ENCODE measurements at regions not wholly inside any gene's neighbourhood (a gene's known extent, or its start where the extent isn't known, plus 50 kb on each side); places are given as distances from the start of the nearest gene placed in this dataset.
"Not testable (repeated sequence)": the region's sequence is repeated elsewhere in the genome, so short reads cannot be mapped to it uniquely, and the experiment has no call there.

DNA sequence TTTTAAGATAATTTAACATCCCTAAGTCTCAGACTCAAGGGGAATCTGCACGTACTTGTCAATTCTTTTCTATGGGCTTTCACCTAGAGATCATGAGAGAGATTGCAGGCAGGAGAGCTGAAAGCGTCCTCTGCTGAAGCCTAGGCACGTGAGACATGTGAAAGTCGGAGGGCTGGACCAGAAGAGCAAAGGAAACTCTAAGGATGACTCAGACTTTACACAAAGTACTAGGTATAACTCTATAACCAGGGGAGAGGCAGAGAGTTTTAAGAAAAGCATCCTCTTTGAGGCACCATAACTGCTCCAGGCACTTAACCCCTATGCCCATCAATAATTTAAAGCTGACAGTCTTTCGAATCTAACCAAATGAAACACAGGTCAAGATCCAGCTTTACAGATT lies 436.6 kb downstream of the VGLL3 start:
- DNase-seq (ENCODE audit: low spot score): no peak

DNA sequence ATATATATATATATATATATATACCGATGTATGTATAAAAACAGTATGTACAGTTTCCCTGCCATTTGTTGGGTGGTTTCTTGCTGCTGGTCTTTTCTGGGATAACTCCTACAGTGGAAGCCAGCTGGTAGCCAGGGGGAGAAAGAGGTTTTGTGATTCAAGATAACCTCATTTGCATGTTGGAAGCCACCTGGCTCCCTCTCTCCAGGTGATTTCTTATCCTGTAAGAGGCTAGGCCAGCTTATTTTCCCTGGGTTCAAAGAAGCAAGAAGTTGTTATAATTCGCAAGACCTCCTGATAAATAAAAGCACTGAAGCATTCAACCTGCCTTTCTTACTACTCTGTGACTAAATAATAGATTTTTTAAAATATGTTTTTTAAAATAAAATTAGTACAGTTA lies 443.3 kb downstream of the VGLL3 start:
- no peak for DNase-seq (ENCODE audit: low spot score)

DNA sequence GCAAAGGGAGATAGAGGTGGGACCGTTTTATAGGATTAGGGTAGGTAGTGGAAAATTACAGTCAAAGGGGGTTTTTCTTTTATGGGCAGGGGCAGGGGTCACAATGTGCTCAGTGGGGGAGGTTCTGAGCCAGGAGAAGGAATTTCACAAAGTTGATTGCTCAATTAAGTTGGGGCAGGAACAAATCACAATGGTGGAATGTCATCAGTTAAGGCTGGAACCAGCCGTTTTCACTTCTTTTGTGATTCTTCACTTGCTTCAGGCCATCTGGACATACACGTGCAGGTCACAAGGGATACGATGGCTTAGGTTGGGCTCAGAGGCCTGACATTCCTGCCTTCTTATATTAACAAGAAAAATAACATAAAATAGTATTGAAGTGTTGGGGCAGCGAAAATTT lies 453.8 kb downstream of the VGLL3 start:
- DNase-seq (ENCODE audit: low spot score): no peak

DNA sequence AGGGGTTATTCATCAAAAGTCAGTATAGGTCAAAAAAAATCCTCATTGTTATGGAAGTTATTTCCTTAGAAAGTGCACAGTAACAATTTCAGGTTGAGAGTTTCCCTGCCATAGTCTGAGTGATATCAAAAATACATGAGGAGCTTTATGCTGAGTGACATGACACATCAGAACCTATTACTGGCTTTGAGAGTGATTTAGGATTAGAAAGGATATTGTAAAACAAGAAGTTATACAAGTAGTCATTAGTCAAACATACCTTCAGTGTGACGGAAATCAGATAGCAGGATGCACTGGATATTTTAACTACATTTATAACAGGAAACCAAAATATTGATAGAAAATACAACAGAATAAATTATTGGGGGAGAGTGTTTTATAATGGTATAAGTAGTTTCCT lies 471.1 kb downstream of the VGLL3 start:
- no peak for DNase-seq (ENCODE audit: low spot score)

DNA sequence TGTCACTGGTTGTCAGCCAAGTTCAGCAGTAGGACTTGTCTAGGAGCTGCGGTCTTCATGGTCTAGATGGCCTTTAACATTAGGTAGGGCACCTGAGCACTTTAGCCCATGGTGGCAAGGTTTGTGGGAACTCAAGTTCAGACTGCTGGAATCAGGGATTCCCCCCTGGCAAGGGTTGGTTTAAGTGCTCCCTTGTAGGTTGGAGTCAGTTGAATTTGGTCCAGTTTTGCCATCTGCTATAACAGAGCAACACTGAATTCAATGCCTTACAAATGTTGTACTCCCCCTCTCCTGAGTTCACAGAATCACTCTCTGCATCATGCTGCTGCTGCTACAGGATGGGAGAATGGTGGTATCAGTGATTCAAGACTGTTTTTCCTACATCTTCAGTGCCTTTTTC lies 509.3 kb downstream of the VGLL3 start:
- DNase-seq (ENCODE audit: low spot score): no peak

DNA sequence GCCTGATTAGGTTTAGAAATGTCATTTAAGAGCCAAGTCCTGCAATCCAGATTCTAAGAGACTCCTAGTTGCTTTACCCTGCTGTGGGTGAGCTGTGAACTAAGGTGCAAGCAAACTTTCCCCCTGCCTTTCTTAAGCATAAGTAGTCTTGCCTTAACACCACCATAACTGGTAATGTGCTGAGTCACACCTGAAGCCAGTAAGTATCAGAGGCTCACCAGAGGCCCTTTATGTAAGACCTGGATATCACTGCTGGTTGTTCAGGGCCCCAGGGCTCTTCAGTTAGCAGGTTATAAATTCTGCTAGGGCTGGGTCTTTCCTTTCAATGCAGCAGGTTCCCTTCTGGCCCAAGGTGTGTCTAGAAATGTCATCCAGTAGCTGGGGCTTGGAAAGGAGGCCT lies 509.9 kb downstream of the VGLL3 start:
- DNase-seq (ENCODE audit: low spot score): no peak

DNA sequence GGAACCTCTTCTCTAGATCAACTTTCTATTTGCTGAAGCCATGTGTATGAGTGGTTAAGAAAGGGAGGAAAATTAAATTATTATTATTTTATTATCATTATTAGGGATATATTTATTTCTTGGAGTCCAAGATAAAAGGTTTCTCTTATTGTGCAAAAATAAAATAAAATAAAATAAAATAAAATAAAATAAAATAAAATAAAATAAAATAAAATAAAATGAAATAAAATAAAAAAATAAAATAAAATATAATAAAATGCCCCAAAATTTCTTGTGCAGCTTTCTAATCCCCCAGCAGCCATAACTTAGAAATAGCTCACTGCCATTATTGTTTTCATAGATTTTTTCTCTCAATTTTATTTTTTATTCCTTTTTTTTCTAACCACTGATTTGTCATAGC lies 526.8 kb downstream of the VGLL3 start:
- no peak for DNase-seq (ENCODE audit: low spot score)

DNA sequence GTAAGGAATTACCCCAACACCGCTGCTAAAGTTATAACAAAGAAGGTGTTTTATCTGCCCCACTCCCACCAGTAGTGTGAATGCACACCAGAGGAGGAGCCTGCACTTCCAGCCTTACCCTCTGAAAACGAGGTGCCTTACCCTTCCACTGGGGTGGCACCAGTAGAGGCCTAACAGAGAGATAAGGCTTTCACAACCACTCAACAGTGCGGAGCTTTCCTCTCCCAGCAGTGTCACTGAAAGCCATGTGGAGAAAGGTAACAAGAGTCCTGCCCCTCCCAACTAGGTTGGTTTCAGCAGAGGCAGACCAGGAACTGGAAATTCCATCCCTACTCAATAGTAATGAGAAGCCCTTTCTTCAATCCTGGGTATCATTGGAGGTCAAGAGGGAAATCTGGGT lies 539.2 kb downstream of the VGLL3 start:
- DNase-seq (ENCODE audit: low spot score): no peak

DNA sequence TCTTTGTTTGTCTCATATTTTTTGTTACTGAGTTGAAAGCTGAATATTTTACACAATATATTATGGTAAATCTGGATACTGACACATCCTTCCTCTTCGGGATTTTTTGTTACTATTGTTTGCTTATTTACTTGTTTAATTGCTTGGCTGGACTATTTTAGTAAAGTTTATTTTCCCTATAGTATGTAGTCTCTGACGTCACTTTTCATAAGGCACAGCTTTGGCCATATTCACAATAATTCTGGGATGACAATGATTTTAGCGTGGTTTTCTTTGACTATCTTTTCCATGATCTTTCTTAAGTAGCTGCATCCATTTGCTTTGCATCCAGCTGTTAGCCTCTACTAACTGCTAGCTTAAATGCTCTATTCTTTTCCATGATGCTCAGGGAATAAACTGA lies 552.4 kb downstream of the VGLL3 start:
- DNase-seq (ENCODE audit: low spot score): no peak

DNA sequence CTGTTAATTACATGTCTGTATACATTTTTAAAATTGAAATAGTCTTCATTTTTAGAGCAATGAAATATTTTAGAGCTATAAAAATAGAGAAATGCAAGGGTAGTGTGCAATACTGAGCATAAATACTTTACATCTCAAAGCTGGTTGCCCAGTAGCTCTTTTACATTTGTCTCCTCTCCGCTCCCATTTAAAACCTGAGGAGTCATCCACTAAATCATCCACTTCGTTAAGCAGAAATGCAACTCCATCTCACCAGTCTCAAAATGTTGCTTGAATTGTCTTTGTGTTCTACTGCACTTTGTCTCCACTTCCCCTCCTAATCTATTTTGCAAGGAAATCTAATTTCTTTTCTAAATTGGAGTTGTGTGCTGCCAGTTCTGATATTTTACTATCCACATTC lies 563.6 kb downstream of the VGLL3 start:
- no peak for DNase-seq (ENCODE audit: low spot score)

DNA sequence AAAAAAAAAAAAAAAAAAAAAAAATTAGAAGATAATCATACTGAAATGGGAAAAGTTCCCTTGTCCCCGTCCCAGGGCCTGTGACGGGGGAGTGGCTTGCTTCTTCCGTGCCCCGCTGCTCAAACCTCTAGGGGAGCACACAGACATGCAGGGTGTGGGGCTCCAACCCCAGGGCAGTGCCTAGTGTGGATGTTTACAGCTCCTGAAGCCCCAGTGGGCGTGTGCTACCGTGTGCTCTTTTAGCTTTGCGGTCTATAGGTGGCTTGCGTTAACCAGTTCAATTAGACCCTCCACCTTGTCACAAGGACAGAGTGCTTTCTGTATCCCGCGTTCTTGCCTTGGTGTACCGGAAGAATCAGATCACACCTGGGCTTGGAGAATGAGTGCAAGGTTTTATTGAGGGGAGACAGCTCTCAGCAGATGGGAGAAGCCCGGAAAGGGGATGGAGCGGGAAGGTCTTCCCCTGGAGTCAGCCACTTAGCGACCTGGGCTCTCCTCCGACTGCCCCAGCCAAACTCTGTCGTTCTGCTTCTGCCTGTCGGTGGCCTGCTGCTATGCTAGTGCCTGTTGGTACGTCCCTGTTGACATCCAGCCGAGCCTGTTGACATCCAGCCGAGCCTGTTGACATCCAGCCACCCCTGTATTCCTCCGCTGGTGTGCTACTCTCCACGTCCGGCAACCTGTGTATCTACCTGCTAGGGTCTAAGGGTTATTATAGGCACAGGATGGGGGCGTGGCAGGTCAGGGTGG lies 569.8 kb downstream of the VGLL3 start:
- DNase-seq (ENCODE audit: low spot score): no peak

DNA sequence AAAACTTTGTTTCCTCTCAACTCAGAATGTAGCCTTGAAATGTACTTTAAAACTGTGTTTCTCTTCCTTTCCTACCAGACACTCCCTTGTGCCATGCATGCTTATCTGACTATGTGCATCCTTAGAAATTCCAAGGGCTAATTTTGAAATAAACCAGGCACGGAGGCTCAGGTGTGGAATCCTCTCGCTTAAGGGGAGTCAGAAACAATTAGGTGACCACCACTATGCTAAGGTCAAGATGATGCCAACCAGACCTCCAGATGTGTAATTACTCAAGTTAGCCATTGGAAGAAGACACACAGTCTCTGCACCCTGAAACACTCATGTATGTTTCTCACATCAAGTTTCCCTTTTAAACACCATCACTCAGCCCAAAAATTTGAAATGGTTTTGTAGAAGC lies 572.1 kb downstream of the VGLL3 start:
- DNase-seq (ENCODE audit: low spot score): no peak

DNA sequence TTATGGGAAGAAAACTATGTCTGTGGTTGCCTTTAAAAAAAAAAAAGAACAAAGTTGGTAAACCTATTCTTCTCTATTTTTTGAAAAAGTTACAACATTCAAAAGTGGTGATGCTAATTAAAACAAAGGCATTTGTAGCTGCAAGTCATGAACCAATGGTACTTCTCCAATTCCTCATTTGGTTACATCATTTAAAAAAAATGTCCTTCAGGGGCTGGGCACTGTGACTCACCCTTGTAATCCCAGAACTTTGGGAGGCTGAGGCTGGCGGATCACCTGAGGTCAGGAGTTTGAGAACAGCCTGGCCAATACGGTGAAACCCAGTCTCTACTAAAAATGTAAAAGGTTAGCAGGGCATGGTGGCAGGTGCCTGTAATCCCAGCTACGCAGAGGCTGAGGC lies 574.6 kb downstream of the VGLL3 start:
- no peak for DNase-seq (ENCODE audit: low spot score)

DNA sequence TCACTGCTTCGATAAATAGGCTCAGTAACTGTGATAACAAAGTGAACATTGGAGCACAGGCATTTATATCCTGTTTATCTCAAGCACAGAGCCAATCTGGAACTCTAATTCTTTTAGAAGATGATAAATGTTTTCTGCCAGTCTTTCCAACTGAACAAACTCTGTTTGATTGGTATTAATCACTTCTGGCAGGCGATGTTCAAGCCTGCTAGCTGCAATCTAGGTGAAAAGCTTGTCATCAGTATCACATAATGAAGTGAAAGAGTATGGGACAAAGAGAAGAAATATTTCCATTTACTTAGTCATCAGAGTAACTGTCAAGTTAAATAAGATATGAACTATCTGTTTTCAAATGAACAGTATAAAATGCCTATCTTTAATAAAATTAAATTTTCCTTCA lies 577.3 kb downstream of the VGLL3 start:
- no peak for DNase-seq (ENCODE audit: low spot score)

DNA sequence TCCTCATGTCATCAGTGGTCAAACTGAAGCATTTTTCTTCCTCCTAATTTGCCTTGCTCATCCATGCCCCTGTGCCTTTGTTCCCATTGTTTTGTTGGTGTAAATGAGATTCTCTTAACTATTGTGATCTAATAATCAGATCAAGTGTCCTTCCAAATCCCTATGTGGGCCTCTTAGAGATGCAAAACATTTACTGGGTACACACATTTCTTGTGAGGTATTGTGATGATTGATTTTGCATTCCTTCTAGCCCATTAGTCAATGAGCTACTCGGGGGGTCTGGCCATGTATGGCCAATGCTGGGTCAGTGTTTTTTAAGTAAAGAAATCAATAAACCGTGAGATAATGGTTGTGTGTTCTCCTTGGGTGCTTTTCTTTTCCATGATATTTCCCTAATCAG lies 580.4 kb downstream of the VGLL3 start:
- no peak for DNase-seq (ENCODE audit: low spot score)

DNA sequence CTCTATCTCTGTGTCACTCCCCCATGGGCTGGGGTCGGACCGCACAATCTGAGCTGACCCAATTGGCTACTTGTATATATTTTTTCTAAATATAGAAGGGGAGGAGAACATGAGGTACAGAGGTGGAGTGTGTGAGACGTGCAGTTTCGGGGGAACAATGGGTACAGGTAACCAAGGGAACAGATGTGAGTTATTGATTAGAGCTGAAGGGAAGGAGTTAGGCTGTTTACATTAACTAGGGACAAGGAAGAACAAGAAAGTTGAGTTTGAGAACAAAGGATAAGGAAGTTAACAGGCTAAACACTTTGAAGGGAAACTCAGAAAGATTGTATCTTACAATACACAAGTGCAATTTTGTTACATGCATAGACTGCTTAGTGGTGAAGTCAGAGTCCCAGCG lies 601.2 kb downstream of the VGLL3 start:
- not testable (repeated sequence) for DNase-seq (ENCODE audit: low spot score)

DNA sequence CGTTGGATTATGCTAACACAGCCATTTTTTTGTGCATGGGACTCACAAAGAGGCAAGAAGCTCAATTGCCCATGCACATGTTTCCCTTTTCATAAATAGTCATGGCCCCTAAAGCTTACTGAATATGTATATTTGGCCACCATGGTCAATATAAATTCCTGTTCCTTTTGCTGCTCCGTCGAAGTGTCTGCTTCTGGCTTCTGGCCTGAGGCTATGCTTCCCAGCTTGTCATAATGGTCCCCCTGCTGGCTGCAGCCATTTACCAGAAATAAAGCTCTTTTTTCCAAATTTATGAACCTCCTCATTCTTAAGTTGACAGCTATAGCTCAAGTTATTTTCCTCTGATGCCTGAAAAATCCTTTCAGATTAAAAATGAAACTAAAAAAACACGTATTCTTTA lies 602.1 kb downstream of the VGLL3 start:
- no peak for DNase-seq (ENCODE audit: low spot score)

DNA sequence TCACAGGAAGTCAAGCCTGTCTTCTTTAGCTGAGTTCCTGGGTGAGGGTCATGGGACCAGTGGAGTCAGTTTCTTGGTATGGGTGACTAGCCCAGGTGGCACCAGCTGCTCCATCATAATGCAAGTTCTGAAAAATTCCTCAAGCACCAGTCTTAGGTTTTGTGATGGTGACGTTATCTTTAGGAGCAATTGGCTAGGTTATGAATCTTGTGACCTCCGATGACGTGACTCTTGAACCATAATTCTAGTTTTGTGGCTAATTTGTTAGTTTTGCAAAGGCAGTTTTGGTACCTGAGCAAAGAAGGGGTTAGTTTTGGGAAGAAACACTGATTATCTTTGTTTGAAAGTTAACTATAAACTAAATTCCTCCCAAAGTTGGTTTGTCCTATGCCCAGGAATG lies 608.4 kb downstream of the VGLL3 start:
- no peak for DNase-seq (ENCODE audit: low spot score)

DNA sequence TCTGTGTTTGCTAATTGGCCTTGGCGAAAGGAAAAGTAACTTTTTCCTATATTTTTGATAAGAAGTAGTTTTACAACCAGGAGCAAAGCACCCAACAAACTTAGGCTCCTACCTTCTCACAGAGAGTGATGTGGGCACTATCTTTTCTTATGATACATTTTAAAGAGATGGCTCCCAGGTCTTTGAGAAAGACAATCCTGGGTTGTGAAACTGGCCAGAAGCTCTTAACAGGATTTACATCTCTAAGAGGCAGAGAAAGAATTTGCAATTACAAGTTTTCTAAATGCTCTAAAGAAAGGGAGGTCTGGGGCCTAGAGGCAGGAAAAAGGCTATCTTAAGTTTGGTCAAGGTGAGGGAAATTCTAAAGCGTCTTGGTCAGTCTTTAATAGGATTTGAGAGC lies 609.7 kb downstream of the VGLL3 start:
- no peak for DNase-seq (ENCODE audit: low spot score)

DNA sequence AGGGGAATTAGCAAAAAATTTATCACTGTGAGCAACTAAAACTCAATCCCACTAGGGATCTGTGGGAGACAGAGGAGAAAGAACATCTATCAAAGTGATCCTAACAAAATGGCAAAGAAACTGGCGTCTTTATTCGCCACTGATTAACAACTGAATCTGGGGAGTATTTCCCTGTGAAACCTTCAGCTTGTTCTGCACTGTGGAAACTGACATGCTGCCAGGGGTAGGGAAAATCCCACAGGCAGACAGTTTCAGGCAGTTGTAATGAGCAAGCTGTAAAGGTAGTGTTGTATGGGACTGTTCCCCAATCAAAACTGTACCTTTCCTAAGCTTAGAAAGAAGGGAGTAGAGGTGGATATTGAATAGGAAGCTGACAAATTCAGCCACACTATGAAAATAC lies 611.7 kb downstream of the VGLL3 start:
- no peak for DNase-seq (ENCODE audit: low spot score)

DNA sequence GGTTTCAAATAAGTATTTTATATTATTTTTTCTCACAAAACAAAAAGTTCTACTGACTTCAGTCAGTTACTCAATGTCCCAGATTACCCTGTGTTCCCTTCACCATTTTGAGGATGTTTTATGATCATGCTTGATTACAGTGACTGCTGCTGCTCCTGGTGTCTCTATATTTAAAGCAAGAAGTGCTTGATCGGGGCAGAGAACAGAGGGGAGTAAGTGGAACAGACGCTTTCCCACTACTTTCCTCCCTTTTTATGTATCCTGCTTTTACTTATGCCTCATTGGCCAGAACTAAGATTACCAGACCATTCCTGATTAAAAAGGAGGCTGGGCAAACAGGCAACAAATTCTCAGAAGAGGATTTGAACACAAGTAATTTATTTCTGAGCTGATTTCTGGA lies 612.1 kb downstream of the VGLL3 start:
- DNase-seq (ENCODE audit: low spot score): no peak

DNA sequence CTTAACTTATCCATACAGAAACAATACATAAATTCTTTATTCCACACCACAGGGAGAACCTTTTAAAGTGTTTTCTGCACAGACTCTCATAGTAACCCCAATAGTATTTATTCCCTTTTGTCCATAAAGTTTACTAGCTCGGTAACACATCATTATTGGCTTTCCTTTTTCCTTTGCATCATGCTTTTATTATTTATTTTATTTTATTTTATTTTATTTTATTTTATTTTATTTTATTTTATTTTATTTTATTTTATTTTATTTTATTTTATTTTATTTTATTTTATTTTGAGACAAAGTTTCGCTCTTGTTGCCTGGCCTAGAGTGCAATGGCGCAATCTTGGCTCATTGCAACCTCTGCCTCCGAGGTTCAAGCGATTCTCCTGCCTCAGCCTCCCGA lies 655.4 kb downstream of the VGLL3 start:
- DNase-seq (ENCODE audit: low spot score): not testable (repeated sequence)

DNA sequence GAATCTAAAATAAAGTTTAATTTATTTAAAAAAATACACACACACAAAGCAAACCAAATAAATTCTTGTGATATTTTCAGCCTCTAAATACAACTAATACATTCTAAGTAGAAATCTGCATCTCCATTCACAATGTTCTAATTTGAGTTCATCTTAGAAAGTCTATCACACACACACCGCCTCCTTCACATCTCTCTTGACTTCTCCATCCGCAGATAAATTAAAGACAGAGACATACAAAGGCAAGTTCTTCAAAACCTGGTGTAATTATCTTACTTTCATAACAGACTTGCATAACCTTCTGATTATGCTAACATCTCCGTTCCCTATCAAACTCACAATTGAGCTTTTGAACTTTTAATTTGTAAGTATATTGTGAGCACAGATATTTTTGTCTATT lies 657.3 kb downstream of the VGLL3 start:
- DNase-seq (ENCODE audit: low spot score): no peak

DNA sequence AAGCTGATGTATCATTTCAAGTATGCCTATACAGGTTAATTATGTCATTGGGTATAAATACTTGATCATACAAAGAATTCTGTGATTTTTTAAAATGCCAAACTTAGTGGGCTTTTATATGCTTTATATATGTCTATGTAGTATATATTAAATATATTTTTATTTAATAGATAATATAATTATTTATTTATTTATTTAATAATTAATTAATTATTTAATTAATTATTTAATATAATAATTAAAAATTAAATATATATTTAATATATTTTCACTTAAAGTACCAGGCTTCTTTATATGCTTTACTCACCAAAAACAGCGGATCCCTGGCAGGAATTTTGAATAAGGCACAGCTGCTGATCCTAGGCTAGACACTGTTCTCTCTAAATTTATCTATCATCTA lies 687.0 kb downstream of the VGLL3 start:
- DNase-seq (ENCODE audit: low spot score): no peak
